ENCODE measurements at regions not wholly inside any gene's neighbourhood (a gene's known extent, or its start where the extent isn't known, plus 50 kb on each side); places are given as distances from the start of the nearest gene placed in this dataset.

GRCh38 chr3:184655597-184655996 is 56.3 kb downstream of the MAGEF1 start:
- ATAC-seq (no peak), DNase-seq (no peak)
- Histone ChIP-seq H3K4me3 (no peak overlapping the region), H3K36me3 (replicated peaks in 1 of 2; ENCODE audit: insufficient read depth in 1 of 2, low read depth in 2 of 2) (no peaks in the 10 kb centered on the region), H3K4me1 (no peaks in the 10 kb centered on the region), H3K27ac (no peak overlapping the region), H3K9me3 (no peaks in the 10 kb centered on the region), H3K27me3 (no peaks in the 10 kb centered on the region)
- intact Hi-C loops (cut with DNase I), result no loop called here
- TF ChIP-seq CTCF (IDR thresholded peaks at IDR 0.05), result no peak
- TF ChIP-seq POLR2A (IDR thresholded peaks at IDR 0.05), result no peak
- WGBS, 2 donors, result 84 to 88% methylated on average over 2 of the region's 2 CpGs

GRCh38 chr3:184654375-184654774 is 57.5 kb downstream of the MAGEF1 start:
- Histone ChIP-seq H3K27ac (no peak overlapping the region), H3K27me3 (no peaks in the 10 kb centered on the region), H3K9me3 (no peaks in the 10 kb centered on the region), H3K36me3 (replicated peaks in 1 of 2; ENCODE audit: insufficient read depth in 1 of 2, low read depth in 2 of 2) (no peaks in the 10 kb centered on the region), H3K4me1 (no peaks in the 10 kb centered on the region), H3K4me3 (no peak overlapping the region)
- no peak for ATAC-seq
- TF ChIP-seq CTCF (IDR thresholded peaks at IDR 0.05), result no peak
- no peak for DNase-seq
- intact Hi-C loops (cut with DNase I), result no loop called here

- Histone ChIP-seq H3K27ac (no peak overlapping the region), H3K27me3 (no peaks in the 10 kb centered on the region), H3K4me1 (no peaks in the 10 kb centered on the region), H3K36me3 (replicated peaks in 1 of 2; ENCODE audit: insufficient read depth in 1 of 2, low read depth in 2 of 2) (no peaks in the 10 kb centered on the region), H3K4me3 (no peak overlapping the region), H3K9me3 (no peaks in the 10 kb centered on the region)
- no peak for ATAC-seq
- no peak for TF ChIP-seq CTCF (IDR thresholded peaks at IDR 0.05)
- TF ChIP-seq POLR2A (IDR thresholded peaks at IDR 0.05), result no peak
- intact Hi-C loops (cut with DNase I), result no loop called here
- no peak for DNase-seq
- WGBS, 2 donors, result 62 to 67% methylated on average over 6 of the region's 6 CpGs
Observed at GRCh38 chr3:184652465-184652864, 59.4 kb downstream of the MAGEF1 start.

- WGBS, 2 donors, result 83 to 84% methylated on average over 6 of the region's 6 CpGs
- no peaks in the 10 kb centered on the region for H3K27me3 ChIP-seq
- intact Hi-C loops (cut with DNase I), result no loop called here
- no peaks in the 10 kb centered on the region for H3K4me1 ChIP-seq
- H3K4me3 ChIP-seq, result no peak overlapping the region
- no peaks in the 10 kb centered on the region for H3K9me3 ChIP-seq
- TF ChIP-seq CTCF (IDR thresholded peaks at IDR 0.05) (no peak), POLR2A (IDR thresholded peaks at IDR 0.05) (no peak)
- no peak for ATAC-seq
- H3K36me3 ChIP-seq (replicated peaks in 1 of 2; ENCODE audit: insufficient read depth in 1 of 2, low read depth in 2 of 2), result no peaks in the 10 kb centered on the region
- no peak for DNase-seq
- H3K27ac ChIP-seq, result no peak overlapping the region
Observed at GRCh38 chr3:184651904-184652303, 60.0 kb downstream of the MAGEF1 start.

GRCh38 chr3:184648636-184649035 is 63.2 kb downstream of the MAGEF1 start:
- H3K4me3 ChIP-seq, result no peak overlapping the region
- 75 to 92% methylated on average over 5 to 10 of the region's 10 CpGs for WGBS, 2 donors
- no peak overlapping the region for H3K27ac ChIP-seq
- intact Hi-C loops (cut with DNase I), result no loop called here
- peaks cover 14% of the 10 kb centered on the region for H3K4me1 ChIP-seq
- ATAC-seq (no peak), DNase-seq (no peak)
- no peaks in the 10 kb centered on the region for H3K9me3 ChIP-seq
- H3K36me3 ChIP-seq (replicated peaks in 1 of 2; ENCODE audit: insufficient read depth in 1 of 2, low read depth in 2 of 2), result no peaks in the 10 kb centered on the region
- no peaks in the 10 kb centered on the region for H3K27me3 ChIP-seq
- TF ChIP-seq CTCF (IDR thresholded peaks at IDR 0.05), result no peak
- TF ChIP-seq POLR2A (IDR thresholded peaks at IDR 0.05), result no peak
